ENCODE measurements at regions not wholly inside any gene's neighbourhood (a gene's known extent, or its start where the extent isn't known, plus 50 kb on each side); places are given as distances from the start of the nearest gene placed in this dataset.

DNA sequence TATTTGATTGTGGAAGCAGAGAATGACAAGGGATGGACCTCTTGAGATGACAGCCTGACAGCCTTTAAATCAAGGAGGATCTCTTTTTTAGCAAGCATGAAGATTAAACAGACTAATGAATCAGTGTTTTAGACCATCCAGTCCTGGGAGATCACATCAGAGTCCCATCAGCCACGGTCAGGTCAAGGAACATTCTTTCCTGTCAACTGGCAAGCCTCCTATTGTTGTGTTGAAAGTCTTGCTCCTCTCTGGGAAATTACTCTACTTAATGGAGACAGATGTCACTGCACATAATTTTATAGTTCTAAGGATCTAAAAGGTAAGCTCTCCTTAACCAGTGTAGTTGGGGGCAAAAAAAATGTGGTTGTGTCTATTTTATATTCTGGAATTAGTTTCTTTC is 469.0 kb downstream of the TMEM182 start:
- no peak overlapping the region for H3K4me2 ChIP-seq (ENCODE audit: insufficient read depth, insufficient read length, low read length)
- H3K79me1 ChIP-seq (ENCODE audit: insufficient read depth, low read depth, low read length, poor library complexity, severe bottlenecking) = no peaks in the 10 kb centered on the region
- WGBS (ENCODE audit: extremely low coverage, insufficient read length, low lambda C conversion rate) = no CpG with 5 or more reads among the region's 1 CpG
- no peaks in the 10 kb centered on the region for H3K4me1 Mint-ChIP-seq
- no peak overlapping the region for H4K5ac ChIP-seq (ENCODE audit: insufficient read length, low read depth, low read length)
- no peak overlapping the region for H3K4me3 Mint-ChIP-seq
- no peaks in the 10 kb centered on the region for H3K27me3 Mint-ChIP-seq (ENCODE audit: low read depth)
- no peak overlapping the region for H2BK12ac ChIP-seq (ENCODE audit: insufficient read length, low read depth, low read length)
- no peak overlapping the region for H2AFZ ChIP-seq (ENCODE audit: low read length)
- no peak overlapping the region for H3K27ac ChIP-seq (ENCODE audit: insufficient read length, low read depth, low read length)
- H3K27ac Mint-ChIP-seq = no peak overlapping the region
- no peak overlapping the region for H2BK20ac ChIP-seq (ENCODE audit: low read depth, low read length, poor library complexity, severe bottlenecking)
- TF ChIP-seq, protein P1, sequence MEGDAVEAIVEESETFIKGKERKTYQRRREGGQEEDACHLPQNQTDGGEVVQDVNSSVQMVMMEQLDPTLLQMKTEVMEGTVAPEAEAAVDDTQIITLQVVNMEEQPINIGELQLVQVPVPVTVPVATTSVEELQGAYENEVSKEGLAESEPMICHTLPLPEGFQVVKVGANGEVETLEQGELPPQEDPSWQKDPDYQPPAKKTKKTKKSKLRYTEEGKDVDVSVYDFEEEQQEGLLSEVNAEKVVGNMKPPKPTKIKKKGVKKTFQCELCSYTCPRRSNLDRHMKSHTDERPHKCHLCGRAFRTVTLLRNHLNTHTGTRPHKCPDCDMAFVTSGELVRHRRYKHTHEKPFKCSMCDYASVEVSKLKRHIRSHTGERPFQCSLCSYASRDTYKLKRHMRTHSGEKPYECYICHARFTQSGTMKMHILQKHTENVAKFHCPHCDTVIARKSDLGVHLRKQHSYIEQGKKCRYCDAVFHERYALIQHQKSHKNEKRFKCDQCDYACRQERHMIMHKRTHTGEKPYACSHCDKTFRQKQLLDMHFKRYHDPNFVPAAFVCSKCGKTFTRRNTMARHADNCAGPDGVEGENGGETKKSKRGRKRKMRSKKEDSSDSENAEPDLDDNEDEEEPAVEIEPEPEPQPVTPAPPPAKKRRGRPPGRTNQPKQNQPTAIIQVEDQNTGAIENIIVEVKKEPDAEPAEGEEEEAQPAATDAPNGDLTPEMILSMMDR (conservative IDR thresholded peaks at IDR 0.05) = no peak
- no peaks in the 10 kb centered on the region for H3K9me3 ChIP-seq (ENCODE audit: control insufficient read depth, low read depth, low read length)
- H4K91ac ChIP-seq (ENCODE audit: insufficient read length, low read depth, low read length) = no peak overlapping the region
- H3K9me3 Mint-ChIP-seq = no peaks in the 10 kb centered on the region; a peak in 1 of 5 replicates
- H3K14ac ChIP-seq (ENCODE audit: insufficient read depth, low read length) = no peak overlapping the region
- H2BK5ac ChIP-seq (ENCODE audit: insufficient read length, low read length) = no peak overlapping the region
- no peak overlapping the region for H2BK120ac ChIP-seq (ENCODE audit: low read depth, low read length, poor library complexity, severe bottlenecking)
- no peak overlapping the region for H3K9ac ChIP-seq (ENCODE audit: extremely low read depth, insufficient read length, low read length)
- no peak overlapping the region for H3T11ph ChIP-seq (ENCODE audit: low read length)
- no peak overlapping the region for H3K4ac ChIP-seq (ENCODE audit: low read depth, low read length)
- no peak overlapping the region for H3K23ac ChIP-seq (ENCODE audit: insufficient read length, low read depth, low read length)
- no peak overlapping the region for H3K56ac ChIP-seq (ENCODE audit: insufficient read length, low read depth, low read length)
- H2BK15ac ChIP-seq (ENCODE audit: low read depth, low read length) = no peak overlapping the region
- no peaks in the 10 kb centered on the region for H3K23me2 ChIP-seq (ENCODE audit: insufficient read length, low read depth, low read length, poor library complexity, severe bottlenecking)
- no peaks in the 10 kb centered on the region for H3K79me2 ChIP-seq (ENCODE audit: insufficient read depth, low read length)
- no peak overlapping the region for H2AK5ac ChIP-seq (ENCODE audit: insufficient read length, low read length)
- H3K4me1 ChIP-seq (ENCODE audit: insufficient read depth, low read length) = no peaks in the 10 kb centered on the region
- no peaks in the 10 kb centered on the region for H3K36me3 Mint-ChIP-seq (ENCODE audit: insufficient read depth in 1 of 3, low read depth in 3 of 3)
- no peaks in the 10 kb centered on the region for H4K20me1 ChIP-seq (ENCODE audit: control insufficient read depth, insufficient read depth, insufficient read length)
- no peaks in the 10 kb centered on the region for H3K27me3 ChIP-seq (ENCODE audit: insufficient read depth, low read length)
- DNase-seq = no peak
- H4K8ac ChIP-seq (replicated peaks; ENCODE audit: insufficient read length, low read depth, low read length) = no peak overlapping the region
- H3K18ac ChIP-seq (ENCODE audit: insufficient read length, low read depth, low read length) = no peak overlapping the region
